HG02981 (cell line): ENCODE measurements at regions not wholly inside any gene's neighbourhood (a gene's known extent, or its start where the extent isn't known, plus 50 kb on each side); places are given as distances from the start of the nearest gene placed in this dataset.

Experiments
- ATAC-seq: cut with Tn5 transposase; IDR thresholded peaks from one replicate; pipeline ENCODE4 v1.9.1; 2021; ENCODE audit warnings: mild to moderate bottlenecking, moderate library complexity; ENCODE audit not compliant: unreplicated experiment

GRCh38 chr12:128133321-128134073, 133.5 kb upstream of the TMEM132C start:
- no peak for ATAC-seq

GRCh38 chr12:128137140-128137539, 129.8 kb upstream of the TMEM132C start:
- ATAC-seq, result peak; percentile 80

- no peak for ATAC-seq
Observed at GRCh38 chr12:128138125-128138524, 128.8 kb upstream of the TMEM132C start.

GRCh38 chr12:128140551-128140950, 126.4 kb upstream of the TMEM132C start:
- no peak for ATAC-seq

- ATAC-seq, result no peak
Observed at GRCh38 chr12:128150961-128151360, 116.0 kb upstream of the TMEM132C start.

GRCh38 chr12:128155571-128155970, 111.4 kb upstream of the TMEM132C start:
- ATAC-seq, result no peak

GRCh38 chr12:128163086-128163485, 103.9 kb upstream of the TMEM132C start:
- ATAC-seq, result no peak

- ATAC-seq, result no peak
Observed at GRCh38 chr12:128164533-128164932, 102.4 kb upstream of the TMEM132C start.

GRCh38 chr12:128165387-128165786, 101.6 kb upstream of the TMEM132C start:
- ATAC-seq, result no peak

- ATAC-seq, result no peak
Observed at GRCh38 chr12:128168273-128168672, 98.7 kb upstream of the TMEM132C start.

GRCh38 chr12:128170181-128170580, 96.8 kb upstream of the TMEM132C start:
- ATAC-seq, result no peak

- ATAC-seq, result no peak
Observed at GRCh38 chr12:128178565-128178964, 88.4 kb upstream of the TMEM132C start.

- no peak for ATAC-seq
Observed at GRCh38 chr12:128178966-128179365, 88.0 kb upstream of the TMEM132C start.

- no peak for ATAC-seq
Observed at GRCh38 chr12:128180166-128180565, 86.8 kb upstream of the TMEM132C start.

- ATAC-seq, result no peak
Observed at GRCh38 chr12:128190052-128190451, 76.9 kb upstream of the TMEM132C start.

GRCh38 chr12:128190614-128191013, 76.4 kb upstream of the TMEM132C start:
- ATAC-seq, result no peak

- no peak for ATAC-seq
Observed at GRCh38 chr12:128191380-128191779, 75.6 kb upstream of the TMEM132C start.

GRCh38 chr12:128204711-128205110, 62.3 kb upstream of the TMEM132C start:
- no peak for ATAC-seq

GRCh38 chr12:128205145-128205544, 61.8 kb upstream of the TMEM132C start:
- ATAC-seq, result no peak

- no peak for ATAC-seq
Observed at GRCh38 chr12:128205758-128206157, 61.2 kb upstream of the TMEM132C start.
